ENCODE measurements at regions not wholly inside any gene's neighbourhood (a gene's known extent, or its start where the extent isn't known, plus 50 kb on each side); places are given as distances from the start of the nearest gene placed in this dataset.

DNA sequence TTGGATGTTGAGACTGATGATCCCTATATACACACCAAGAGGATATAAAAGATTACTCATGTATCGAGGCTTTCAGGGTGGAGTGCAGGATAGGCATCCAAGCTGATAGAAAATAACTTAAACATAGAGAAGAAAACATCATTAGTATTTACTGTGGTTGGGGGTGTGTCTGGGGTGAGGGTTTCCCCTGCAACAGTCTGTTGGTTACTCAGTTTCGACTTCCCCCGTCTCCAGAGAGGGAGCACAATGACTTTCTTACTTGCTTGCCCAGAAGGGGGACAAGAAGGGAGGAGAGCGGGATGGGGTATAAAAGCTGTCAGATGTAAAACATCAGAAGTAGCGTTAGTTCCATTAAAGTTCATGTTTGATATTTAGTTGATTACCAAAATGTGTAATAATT lies 717.4 kb upstream of the ZP4 start:
- TF ChIP-seq POLR2A (IDR thresholded peaks at IDR 0.05): no peak
- TF ChIP-seq, protein P1, sequence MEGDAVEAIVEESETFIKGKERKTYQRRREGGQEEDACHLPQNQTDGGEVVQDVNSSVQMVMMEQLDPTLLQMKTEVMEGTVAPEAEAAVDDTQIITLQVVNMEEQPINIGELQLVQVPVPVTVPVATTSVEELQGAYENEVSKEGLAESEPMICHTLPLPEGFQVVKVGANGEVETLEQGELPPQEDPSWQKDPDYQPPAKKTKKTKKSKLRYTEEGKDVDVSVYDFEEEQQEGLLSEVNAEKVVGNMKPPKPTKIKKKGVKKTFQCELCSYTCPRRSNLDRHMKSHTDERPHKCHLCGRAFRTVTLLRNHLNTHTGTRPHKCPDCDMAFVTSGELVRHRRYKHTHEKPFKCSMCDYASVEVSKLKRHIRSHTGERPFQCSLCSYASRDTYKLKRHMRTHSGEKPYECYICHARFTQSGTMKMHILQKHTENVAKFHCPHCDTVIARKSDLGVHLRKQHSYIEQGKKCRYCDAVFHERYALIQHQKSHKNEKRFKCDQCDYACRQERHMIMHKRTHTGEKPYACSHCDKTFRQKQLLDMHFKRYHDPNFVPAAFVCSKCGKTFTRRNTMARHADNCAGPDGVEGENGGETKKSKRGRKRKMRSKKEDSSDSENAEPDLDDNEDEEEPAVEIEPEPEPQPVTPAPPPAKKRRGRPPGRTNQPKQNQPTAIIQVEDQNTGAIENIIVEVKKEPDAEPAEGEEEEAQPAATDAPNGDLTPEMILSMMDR (IDR thresholded peaks at IDR 0.05): no peak
